SU-DHL-6 (cell line): ENCODE measurements at regions not wholly inside any gene's neighbourhood (a gene's known extent, or its start where the extent isn't known, plus 50 kb on each side); places are given as distances from the start of the nearest gene placed in this dataset.

Experiments
- H2AFZ ChIP-seq: fragments of 200-600 bp; sonication (generic); 2 replicates; pipeline ENCODE4 v1.6.1; 2014; ENCODE audit warnings: low read depth, mild to moderate bottlenecking, moderate library complexity, mixed read lengths, antibody characterized with exemption, low read length; ENCODE audit not compliant: severe bottlenecking
- H3F3A ChIP-seq: fragments of 200-600 bp; shearing (Covaris generic); 2 replicates; pipeline ENCODE4 v1.6.0; 2016; ENCODE audit warnings: antibody characterized with exemption, mild to moderate bottlenecking; ENCODE audit not compliant: insufficient read depth
- H3K27ac ChIP-seq: fragments of 200-600 bp; sonication (generic); 2 replicates; pipeline ENCODE4 v1.5.1; 2016; ENCODE audit warnings: low read depth, mild to moderate bottlenecking, low read length, moderate library complexity, mixed read lengths
- H3K27me3 ChIP-seq: fragments of 200-600 bp; sonication (generic), shearing (Covaris generic); 2 replicates; pipeline ENCODE4 v1.6.0; 2014; ENCODE audit warnings: mild to moderate bottlenecking, low read length
- H3K36me3 ChIP-seq: fragments of 200-600 bp; sonication (generic); 2 replicates; pipeline ENCODE4 v1.6.1; 2014; ENCODE audit warnings: mild to moderate bottlenecking, low read length, mixed read lengths
- H3K4me2 ChIP-seq: fragments of 300-600, 200-600 bp; shearing (Covaris generic), sonication (generic); 2 replicates; pipeline ENCODE4 v1.6.0; 2014; ENCODE audit warnings: low read length, low read depth, mild to moderate bottlenecking; ENCODE audit not compliant: poor library complexity, severe bottlenecking
- H3K4me3 ChIP-seq: fragments of 200-600 bp; sonication (generic); 2 replicates; pipeline ENCODE4 v1.5.1; 2014; ENCODE audit warnings: antibody characterized with exemption, low read length, mild to moderate bottlenecking, mixed read lengths; ENCODE audit not compliant: insufficient read depth, poor library complexity, severe bottlenecking
- H3K79me2 ChIP-seq: fragments of 200-600 bp; sonication (generic); 2 replicates; pipeline ENCODE4 v1.6.1; 2014; ENCODE audit warnings: mild to moderate bottlenecking, low read length, moderate library complexity; ENCODE audit not compliant: insufficient read depth
- H3K9ac ChIP-seq: fragments of 200-600 bp; sonication (generic); 2 replicates; pipeline ENCODE4 v1.7.0; 2014; ENCODE audit warnings: mild to moderate bottlenecking, low read length
- H3K9me2 ChIP-seq: fragments of 200-600 bp; sonication (generic); replicated peaks from 2 replicates; pipeline ENCODE4 v1.6.1; 2014; ENCODE audit warnings: low read length; ENCODE audit not compliant: insufficient read depth
- H3K9me3 ChIP-seq: fragments of 200-600 bp; sonication (generic); 2 replicates; pipeline ENCODE4 v1.6.1; 2014; ENCODE audit warnings: low read length, mixed read lengths; ENCODE audit not compliant: insufficient read depth
- H4K20me1 ChIP-seq: fragments of 200-600 bp; sonication (generic); 2 replicates; pipeline ENCODE4 v1.6.1; 2014; ENCODE audit warnings: low read depth, mild to moderate bottlenecking, antibody characterized with exemption, low read length, moderate library complexity, mixed read lengths
- CTCF ChIP-seq: fragments of 200-600 bp; sonication (generic); IDR thresholded peaks from one replicate; pipeline ENCODE4 v1.5.1; 2017; ENCODE audit warnings: antibody characterized with exemption, mild to moderate bottlenecking, low read length, moderate library complexity; ENCODE audit not compliant: insufficient read depth, poor library complexity, severe bottlenecking
- EZH2phosphoT487 ChIP-seq: fragments of 200-600 bp; sonication (generic), shearing (Covaris generic); conservative IDR thresholded peaks from 2 replicates; pipeline ENCODE4 v1.6.1; 2018; ENCODE audit warnings: mild to moderate bottlenecking, antibody characterized with exemption, low read length, moderate library complexity, mixed read lengths

- H3K36me3 ChIP-seq, result no peaks in the 10 kb centered on the region
- no peaks in the 10 kb centered on the region for H3F3A ChIP-seq
- H3K79me2 ChIP-seq, result no peaks in the 10 kb centered on the region
- H4K20me1 ChIP-seq, result no peaks in the 10 kb centered on the region
- TF ChIP-seq EZH2phosphoT487 (no peak), CTCF (no peak)
- no peaks in the 10 kb centered on the region for H3K9me2 ChIP-seq
- H3K9me3 ChIP-seq, result no peaks in the 10 kb centered on the region
- no peak overlapping the region for H3K9ac ChIP-seq
- no peak overlapping the region for H2AFZ ChIP-seq
- no peak overlapping the region for H3K4me2 ChIP-seq
- no peaks in the 10 kb centered on the region for H3K27me3 ChIP-seq
- H3K27ac ChIP-seq, result no peak overlapping the region
- H3K4me3 ChIP-seq, result no peak overlapping the region
These were observed 448.2 kb downstream of the RFPL4B start for GRCh38 chr6:112795316-112795715.

- H4K20me1 ChIP-seq, result no peaks in the 10 kb centered on the region
- no peaks in the 10 kb centered on the region for H3K9me3 ChIP-seq
- no peak overlapping the region for H3K9ac ChIP-seq
- H3K9me2 ChIP-seq, result no peaks in the 10 kb centered on the region
- H3K79me2 ChIP-seq, result no peaks in the 10 kb centered on the region
- H3K36me3 ChIP-seq, result no peaks in the 10 kb centered on the region
- no peak for TF ChIP-seq CTCF
- TF ChIP-seq EZH2phosphoT487, result no peak
- H3K4me2 ChIP-seq, result no peak overlapping the region
- H3K4me3 ChIP-seq, result no peak overlapping the region
- no peak overlapping the region for H3K27ac ChIP-seq
- H3K27me3 ChIP-seq, result no peaks in the 10 kb centered on the region
- H3F3A ChIP-seq, result no peaks in the 10 kb centered on the region
- H2AFZ ChIP-seq, result no peak overlapping the region
These were observed 449.6 kb downstream of the RFPL4B start for GRCh38 chr6:112796712-112797111.

GRCh38 chr6:112799889-112800288 lies 452.8 kb downstream of the RFPL4B start:
- no peaks in the 10 kb centered on the region for H3K36me3 ChIP-seq
- H3K9ac ChIP-seq, result no peak overlapping the region
- H3K27ac ChIP-seq, result no peak overlapping the region
- H3K4me2 ChIP-seq, result no peak overlapping the region
- no peak overlapping the region for H2AFZ ChIP-seq
- no peak for TF ChIP-seq EZH2phosphoT487
- no peak for TF ChIP-seq CTCF
- H3K9me3 ChIP-seq, result no peaks in the 10 kb centered on the region
- H4K20me1 ChIP-seq, result no peaks in the 10 kb centered on the region
- H3K9me2 ChIP-seq, result no peaks in the 10 kb centered on the region
- H3K79me2 ChIP-seq, result no peaks in the 10 kb centered on the region
- H3K4me3 ChIP-seq, result no peak overlapping the region
- H3K27me3 ChIP-seq, result no peaks in the 10 kb centered on the region
- H3F3A ChIP-seq, result no peaks in the 10 kb centered on the region

GRCh38 chr6:112800439-112800838 lies 453.3 kb downstream of the RFPL4B start:
- no peaks in the 10 kb centered on the region for H4K20me1 ChIP-seq
- H3K9me3 ChIP-seq, result no peaks in the 10 kb centered on the region
- no peak overlapping the region for H3K4me3 ChIP-seq
- no peak overlapping the region for H3K9ac ChIP-seq
- H3K27me3 ChIP-seq, result no peaks in the 10 kb centered on the region
- H3K9me2 ChIP-seq, result no peaks in the 10 kb centered on the region
- no peak overlapping the region for H3K4me2 ChIP-seq
- no peaks in the 10 kb centered on the region for H3F3A ChIP-seq
- no peak overlapping the region for H2AFZ ChIP-seq
- no peak for TF ChIP-seq EZH2phosphoT487
- no peak for TF ChIP-seq CTCF
- H3K27ac ChIP-seq, result no peak overlapping the region
- no peaks in the 10 kb centered on the region for H3K36me3 ChIP-seq
- no peaks in the 10 kb centered on the region for H3K79me2 ChIP-seq
